Erythroblast (primary cell): ENCODE measurements at regions not wholly inside any gene's neighbourhood (a gene's known extent, or its start where the extent isn't known, plus 50 kb on each side); places are given as distances from the start of the nearest gene placed in this dataset.

Experiments
- GATA1 ChIP-seq: IDR thresholded peaks from 2 replicates; pipeline ENCODE4 v1.6.1; 2011; ENCODE audit warnings: low read depth, mild to moderate bottlenecking, control low read depth, low read length, moderate library complexity
- POLR2A ChIP-seq: IDR thresholded peaks from 2 replicates; pipeline ENCODE4 v1.6.1; 2011; ENCODE audit warnings: mild to moderate bottlenecking, low read length

DNA sequence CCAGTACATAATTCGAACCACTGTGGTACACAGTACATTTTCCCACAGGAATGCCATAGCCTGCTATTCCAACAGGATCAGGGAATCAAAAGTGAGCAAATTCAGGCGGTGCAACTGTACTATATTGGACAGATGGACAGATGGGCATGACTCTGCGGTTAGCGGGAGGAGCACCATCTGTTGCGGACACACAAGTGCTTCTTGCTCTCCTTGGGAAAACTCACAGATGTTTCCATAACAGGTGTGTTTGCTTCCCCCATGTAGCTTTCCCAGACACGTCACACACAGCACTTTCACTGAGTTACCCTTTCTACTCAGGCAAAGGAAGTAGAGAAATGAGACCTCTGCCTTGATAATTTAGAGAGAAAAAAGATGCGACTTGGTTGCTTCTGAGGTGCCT lies 325.1 kb upstream of the THBS1 start:
- TF ChIP-seq POLR2A (no peak), GATA1 (no peak)
